ENCODE measurements at regions not wholly inside any gene's neighbourhood (a gene's known extent, or its start where the extent isn't known, plus 50 kb on each side); places are given as distances from the start of the nearest gene placed in this dataset.

DNA sequence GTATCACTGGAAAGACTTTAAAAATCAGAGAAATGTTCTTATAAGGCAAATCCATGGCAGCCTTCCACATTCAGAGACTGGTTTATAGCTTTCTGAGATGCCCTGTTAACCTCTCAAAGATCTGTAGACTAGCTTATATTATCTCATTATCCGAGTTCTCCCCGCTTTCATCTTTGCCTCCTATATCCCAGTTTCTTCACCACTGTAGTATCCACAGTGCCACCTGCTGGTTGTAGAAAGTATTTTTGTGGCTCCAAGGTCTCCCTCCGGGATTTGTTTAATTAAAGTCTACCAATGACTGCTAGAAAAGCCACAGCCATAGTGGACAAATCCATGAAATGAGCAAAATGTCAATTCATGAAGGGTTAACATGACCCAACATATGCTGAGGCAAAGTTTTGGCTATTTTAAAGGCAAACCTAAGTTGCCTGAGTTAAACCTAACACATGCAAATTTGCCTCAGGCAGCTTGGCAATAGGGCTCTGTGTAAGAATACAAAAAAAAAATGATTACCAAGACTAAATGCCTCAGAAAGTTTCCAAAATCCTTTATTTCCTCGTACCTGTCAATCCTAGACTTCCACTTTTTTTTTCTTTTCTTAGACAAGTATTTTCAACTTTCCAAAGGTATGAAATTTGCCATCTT, 218.8 kb upstream of the BMP4 start:
- peak; percentile 23 for DNase-seq

DNA sequence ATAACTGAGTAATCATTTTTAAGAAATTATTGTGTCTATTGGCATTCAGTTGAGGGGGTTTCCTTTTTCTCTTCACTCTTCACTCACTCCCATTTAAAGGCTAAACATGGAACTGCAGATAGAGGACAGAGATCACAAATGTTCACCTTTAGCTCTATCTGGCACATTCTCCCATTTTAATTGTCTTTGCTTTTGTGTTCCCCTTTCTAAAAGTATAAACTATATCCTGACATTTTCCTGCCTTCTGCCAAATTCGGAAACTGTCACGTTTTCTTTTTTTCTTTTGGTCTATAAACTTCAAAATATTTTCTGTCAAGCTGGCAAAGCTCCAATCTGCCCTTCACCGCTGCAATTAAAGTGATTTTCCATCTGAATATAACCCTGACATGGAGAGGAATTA, 219.8 kb upstream of the CDKN3 start:
- DNase-seq, result no peak

DNA sequence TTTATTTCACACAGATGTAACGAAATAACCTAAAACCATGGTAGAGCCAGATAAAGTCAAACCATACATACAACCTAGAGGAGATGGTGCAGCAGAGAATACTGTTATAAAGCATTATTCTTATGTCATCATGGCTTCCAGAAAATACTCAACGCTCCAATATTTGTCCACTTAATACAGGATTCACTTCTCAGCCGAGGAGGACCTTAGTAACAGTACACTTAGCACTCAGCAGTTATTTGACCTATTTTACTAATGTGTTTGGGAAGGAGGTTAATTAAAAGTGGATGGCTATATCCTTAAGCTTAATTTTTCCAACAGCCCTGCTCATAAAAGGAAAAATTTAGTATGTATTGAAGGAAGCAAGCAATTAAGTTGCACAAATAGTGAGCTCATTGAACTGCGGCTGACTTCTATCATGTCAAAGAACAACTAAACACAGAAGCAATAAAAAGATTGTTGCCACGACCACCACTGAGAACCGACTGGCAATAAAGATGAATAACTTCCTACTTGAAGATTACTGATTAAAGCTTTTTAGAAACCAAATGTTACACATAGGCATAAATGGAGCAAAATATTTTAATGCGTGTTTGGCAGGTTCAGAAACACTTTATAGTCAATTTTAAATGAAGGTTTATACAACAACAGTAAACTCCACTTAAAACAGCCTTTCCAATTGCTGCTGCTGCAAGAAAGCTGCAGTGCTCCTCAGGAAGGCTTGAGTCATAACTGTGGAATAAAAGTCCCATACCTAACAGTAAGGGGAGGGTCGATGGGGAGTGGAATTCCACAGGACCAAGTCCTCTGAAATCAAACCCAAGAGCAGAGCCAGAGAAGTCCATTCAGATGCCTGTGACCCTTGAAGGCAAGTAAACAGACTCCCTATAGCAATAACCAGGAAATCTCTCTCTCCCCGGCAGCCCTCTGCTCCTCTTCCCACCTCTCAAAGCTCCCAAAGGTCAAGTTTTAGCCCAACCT, 218.9 kb upstream of the CDKN3 start:
- DNase-seq, result no peak

DNA sequence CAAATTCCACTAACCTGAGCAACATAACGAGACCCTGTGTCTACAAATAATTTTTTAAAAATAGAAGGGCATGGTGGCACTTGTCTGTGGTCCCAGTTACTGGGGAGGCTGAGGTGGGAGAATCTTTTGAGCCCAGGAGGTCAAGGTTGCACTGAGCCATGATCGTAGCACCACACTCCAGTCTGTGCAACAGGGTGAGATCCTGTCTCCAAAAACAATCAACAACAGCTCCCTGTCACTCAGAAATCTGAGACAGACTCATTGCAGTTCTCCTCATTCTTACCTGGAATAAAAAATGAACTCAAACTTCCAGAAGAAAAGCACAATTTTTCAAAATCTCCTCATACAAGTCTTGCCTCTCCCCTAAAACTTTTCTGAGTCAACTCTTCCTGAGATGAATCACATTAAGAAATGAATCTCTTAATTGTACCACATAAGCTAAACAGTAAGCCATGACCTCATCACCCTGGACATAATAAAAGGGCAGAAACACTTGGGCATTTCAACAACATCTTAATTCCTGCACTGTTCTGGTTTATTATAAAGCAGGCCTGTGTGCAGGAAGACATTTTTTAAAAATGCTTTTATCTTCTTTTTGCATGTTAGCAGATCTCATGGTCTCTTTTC, 214.3 kb upstream of the CDKN3 start:
- no peak for DNase-seq

DNA sequence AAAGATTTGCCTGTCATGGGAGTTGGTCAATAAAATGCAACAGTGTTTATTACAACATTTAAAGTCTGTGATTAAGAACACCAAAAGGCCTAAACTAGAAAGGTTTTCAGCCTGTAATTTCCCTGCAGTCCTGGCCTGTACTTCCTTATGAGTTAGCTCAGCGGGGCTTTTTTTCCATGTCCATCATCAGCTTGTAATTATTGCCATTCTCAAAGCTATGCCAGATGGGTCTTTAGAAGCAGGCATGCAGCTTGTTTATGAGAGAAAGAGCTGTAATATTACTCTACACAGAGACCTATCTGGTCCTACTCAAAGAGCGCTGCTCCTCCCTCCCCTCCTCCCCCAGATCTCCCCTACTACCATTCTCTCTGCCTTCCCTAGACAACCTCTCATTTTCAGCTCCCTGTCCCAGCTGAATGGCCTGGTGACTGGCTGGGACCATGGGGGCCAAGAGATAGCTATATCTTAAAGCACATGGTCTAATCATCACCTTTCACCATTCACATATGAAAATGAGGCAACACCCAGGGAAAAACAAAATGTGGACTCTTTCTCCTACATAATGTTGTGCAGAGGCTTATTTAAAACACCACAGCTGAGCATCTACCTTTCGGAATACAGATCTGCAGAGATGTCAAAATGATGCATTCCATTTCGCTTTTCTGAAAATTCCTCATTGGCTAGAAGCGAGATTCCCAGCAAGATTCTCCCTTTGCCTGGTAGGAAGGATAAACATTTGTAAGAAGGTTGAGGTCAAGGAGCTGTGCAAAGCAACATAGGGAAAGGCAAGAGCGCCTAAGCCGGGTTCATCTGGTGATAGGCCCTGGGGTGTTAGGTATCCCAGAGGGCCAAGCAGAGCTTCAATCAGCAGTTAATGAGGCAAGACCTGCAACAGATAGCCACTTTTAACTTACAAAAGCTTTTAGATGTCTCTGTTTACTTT, 209.7 kb upstream of the CDKN3 start:
- DNase-seq, result no peak

DNA sequence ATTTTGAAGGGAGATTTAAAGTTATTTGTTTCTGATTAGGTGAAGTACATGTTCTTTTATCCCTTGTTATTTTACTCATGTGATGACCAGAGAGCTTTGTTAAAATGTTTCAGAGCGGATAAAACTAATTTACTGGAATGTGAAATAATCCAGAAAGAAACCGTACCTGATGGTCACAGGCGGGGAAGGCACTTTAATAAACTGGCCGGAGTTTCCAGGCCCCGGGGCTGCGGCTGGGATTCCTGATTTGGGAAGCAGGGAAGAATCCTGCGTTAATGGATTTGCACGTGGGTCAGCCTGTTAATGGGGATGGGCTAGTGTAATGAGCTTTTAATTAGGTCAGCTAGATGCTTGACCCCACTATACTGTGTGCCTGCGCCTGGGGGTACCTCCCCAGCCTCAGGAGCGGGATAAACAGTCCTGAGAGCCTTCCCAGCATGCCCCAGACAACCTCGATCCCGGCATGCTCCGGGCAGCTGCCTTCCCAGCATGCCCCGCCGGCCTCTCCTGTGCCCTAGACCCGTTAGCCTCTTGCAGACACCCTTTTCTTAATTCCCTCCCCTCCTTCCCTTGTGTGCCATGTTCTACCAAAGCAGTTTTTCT, 208.6 kb upstream of the CDKN3 start:
- no peak for DNase-seq

DNA sequence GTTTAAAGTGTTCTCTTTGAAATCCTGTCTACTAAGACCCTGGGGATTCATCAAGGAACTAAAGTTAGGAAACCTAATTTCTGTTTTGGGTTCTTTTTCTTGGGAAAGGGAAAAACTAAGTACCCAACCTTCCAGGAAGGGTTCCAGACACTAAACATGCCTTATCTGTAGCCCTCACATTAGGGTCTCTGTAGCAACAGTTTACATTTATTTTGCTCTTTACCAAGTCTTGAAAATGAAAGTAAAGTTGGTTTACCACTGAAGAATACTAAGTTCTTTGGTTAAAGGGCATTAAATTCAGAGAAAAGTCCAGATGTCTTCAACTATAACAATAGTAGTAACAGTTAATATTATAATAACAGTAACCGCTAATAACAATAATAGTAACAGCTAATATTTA, 207.5 kb upstream of the CDKN3 start:
- no peak for DNase-seq

DNA sequence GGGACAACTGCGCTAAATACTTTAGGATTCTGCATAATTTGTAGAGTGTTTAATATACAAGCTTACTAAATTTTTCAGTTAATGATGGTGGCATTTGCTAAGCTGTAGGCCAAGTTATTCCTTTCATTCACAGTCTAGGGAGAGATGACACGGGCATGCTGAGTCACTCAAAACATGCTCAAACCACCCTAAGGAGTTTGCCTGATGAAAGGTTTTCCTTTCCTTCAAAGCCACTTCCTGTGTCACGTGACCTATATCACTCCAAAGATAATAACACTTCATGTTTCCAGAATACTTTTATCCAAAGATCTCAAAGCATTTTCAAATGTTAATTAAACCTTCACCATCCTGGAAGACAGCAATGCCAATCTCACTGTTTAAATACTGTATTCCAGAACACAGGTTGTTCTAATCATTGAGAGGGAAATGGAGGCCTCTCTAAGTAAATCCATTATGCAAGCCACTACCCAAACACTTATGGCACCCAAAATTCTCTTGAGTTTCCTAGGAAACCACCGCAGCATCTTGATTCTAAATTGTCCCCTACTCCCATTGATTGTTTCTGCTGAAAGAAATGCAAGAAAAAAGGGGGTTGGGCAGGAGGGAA, 207.0 kb upstream of the CDKN3 start:
- no peak for DNase-seq

DNA sequence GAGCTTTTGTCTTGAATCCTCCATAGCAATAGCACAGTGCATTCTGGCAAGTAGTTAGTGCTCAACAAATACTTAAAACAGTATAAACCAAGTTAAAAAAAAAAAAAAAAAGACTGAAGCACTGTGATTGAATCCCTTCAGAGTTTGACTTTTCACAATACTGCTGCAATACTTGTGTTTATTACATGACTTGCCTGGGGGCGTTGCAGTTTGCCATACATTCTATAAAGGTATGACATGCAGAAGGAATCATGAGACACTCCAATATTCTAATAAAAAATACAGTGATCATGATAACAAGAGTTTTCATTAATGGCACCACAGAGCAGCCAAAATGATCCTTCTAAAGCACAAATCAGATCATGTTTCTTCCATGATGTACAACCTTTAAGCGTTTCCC, 205.0 kb upstream of the CDKN3 start:
- no peak for DNase-seq

DNA sequence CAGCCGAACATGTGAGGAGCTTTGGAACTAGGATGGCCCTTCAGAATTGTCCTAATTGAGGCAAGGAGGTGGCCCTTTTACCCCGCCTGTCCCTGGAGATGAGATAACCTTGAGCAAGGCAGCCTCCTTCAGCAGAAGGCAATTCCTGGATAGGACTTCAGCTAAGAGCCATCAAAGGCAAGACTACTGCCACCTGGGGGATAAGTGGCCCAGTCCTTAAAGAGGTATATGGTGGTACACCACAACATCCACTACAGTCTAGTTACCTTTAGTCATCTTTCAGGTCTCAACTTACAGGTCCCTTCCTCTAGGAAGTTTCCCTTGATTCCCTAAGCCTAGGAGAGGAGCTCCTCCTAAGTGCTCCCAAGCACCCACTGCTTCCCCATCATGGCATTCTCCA, 204.2 kb upstream of the CDKN3 start:
- DNase-seq, result no peak

DNA sequence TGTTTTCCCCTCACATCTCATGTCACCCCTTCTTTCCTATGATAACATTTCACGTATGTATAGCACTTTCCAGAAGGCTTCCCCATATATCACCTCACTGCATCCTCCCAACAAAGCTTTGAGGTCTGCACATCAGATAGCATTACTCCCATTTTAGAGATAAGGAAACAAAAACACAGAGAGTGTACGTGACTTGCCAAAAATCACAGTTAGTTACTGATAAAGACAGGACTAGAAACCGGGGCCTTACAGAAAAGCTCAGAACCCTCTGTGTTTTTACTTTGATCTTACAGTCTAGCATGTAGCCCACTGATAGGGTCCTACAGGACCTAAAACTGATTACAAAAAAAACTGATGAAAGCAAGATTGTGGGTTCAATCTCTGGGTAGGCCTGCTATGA, 202.9 kb upstream of the CDKN3 start:
- no peak for DNase-seq

DNA sequence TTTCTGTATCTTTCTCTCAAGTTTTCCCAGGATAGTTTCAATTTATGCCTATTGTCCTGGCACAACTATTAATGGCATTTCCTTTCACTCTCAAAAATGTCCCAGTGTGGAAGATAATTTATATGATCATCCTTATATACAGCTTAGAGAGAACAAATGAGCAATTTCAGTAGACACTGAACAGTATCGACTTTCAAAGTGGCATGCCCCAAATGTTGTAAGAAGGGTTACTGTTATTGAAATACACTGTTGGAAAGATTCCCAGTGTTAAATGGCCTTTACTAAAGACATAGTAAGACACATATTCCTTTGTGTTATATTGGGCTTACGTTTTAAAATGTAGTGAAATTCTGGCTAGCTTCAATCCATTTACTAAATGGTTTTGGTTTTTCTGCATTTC, 202.3 kb upstream of the CDKN3 start:
- DNase-seq, result no peak

DNA sequence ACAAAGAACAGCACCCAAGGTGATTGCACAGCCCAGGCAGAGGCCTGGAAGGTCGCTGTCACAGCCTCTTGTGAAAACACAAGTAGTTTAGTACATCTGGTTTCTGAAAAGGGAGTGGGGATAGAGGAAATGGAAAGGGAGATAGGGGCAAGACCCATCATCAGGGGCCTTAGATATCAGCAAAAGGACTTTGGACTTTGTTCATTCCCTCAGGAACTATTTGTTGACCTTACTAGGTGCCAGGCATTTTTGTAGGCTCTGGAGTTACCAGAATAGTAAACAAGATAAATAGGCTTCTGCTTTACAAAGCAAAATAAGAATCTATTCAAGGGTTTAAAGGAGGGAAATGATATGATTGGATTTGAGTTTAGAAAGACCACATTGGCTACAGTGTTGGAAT, 199.4 kb upstream of the CDKN3 start:
- no peak for DNase-seq

DNA sequence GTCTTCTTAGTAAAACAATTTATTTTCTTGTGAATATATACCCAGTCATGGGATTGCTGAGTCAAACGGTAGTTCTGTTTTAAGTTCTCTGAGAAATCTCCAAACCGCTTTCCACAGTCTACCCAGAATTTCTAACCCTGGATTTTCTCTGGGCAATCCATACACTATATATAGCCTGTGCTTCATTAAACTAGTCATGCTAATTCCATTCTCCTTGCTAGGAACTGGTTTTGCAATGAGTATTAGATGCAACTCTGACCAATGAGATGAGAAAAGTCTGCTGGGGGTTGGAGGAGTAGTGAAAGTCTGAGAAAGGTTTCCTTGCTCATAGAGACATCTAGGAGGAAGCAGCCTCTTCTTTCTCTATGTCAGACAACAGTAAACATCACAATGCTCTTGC, 196.1 kb upstream of the CDKN3 start:
- no peak for DNase-seq

DNA sequence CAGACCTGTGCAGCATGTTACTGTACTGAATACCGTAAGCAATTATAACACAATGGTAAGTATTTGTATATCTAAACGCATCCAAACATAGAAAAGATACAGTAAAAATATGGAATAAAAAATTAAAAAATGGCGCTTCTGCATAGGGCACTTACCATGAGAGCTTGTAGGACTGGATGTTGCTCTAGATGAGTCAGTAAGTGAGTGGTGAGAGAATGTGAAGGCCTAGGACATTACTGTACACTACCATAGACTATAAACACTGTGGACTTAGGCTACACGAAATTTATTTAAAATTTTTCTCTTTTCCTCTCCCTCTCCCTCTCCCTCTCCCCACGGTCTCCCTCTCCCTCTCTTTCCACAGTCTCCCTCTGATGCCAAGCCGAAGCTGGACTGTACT, 194.5 kb upstream of the CDKN3 start:
- no peak for DNase-seq

DNA sequence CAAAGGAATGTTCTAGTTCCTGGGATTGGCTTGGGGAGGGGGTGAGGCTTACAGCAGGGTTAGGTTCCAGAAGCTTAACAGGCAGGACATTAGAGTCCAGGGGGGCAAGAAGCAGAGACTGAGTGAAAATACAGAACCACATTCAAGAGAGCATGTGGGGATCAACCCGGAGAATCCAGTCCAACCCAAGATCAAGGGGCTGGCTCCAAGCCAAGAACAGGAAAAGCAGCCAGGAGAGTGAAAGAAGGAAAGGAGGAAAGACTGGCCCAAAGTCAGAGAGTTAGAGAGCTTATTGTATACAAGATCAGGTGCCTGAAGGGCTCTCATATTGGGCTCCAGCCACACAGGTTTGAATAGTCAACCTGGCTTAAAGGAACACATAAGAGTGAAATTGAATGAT, 190.3 kb upstream of the CDKN3 start:
- DNase-seq, result no peak

DNA sequence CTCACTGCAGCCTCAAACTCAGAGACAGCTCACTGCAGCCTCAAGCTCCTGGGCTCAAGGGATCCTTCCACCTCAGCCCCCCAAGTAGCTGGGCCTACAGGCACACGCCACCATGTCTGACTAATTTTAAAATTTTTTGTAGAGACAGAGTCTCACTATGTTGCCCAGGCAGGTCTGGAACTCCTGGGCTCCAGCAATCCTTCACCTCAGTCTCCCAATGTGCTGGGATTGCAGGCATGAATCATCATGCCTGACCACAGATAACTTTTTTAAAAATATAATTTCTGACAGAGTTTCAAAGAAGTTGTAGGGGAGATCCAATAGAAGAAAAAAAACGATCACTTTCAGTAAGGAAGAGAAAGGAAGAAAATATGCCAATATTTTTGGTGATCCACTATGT, 189.7 kb upstream of the CDKN3 start:
- DNase-seq, result no peak

DNA sequence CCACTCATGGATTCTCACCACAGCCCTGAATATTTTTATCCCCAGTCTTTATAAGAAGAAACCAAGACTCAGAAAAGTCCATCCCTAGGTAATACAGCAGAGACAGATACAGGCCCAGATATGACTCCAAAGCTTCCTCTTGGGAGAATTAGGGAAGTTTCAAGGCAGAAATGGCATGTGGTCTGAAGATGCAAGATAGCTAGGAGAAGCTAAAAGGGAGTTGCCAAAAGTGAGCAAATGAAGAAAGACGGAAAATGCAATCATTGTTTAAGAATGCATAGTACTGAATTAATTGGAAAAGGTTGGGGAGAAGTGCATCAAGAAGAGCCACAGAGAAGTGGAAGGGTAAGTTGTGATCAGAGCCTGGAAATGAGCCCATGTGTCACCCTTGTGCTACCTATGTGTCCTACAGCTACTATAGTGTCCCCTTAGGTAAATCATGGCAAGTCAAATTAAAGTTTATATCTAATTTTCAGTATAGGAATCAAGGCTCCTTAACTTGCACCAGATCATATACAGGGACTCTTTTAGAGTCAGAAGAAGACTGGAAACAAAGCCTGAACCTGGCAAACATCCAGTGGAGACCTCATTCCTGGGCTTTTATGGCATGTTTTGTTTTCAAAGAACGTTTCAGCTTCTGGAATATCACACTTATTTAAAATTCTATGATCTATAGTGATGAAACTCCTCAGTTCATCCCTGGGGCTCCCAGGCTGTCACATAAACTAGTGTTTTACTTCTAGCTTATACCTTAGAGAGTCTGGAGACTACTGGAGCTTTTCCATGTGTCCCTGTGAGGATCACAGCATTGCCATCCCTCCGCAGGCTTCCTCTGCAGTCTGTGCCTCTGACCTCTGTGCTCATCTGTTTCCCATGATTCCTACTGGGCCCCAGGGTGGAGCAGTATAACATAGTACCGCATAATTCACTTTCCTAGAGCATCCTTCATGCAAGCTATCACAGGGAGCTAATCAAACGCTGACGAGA, 189.0 kb upstream of the CDKN3 start:
- no peak for DNase-seq

DNA sequence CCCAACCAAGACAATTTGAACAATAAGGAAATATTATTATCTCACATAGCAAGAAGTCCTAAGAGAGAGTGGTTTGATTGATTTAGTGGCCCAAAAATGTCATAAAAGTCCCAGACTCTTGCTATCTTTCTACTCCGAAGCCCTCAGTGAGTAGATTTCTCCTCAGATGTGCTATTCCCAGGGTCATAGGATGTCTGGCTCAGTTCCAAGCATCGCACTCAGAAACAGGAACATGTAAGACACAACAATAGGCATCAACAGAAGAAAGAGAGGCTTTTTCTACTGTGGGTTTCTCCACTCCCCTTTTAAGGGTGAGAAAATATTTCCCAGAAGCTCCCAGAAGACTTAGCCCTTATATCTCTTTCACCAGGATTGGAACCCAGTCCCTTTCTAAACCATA, 188.1 kb upstream of the CDKN3 start:
- no peak for DNase-seq

DNA sequence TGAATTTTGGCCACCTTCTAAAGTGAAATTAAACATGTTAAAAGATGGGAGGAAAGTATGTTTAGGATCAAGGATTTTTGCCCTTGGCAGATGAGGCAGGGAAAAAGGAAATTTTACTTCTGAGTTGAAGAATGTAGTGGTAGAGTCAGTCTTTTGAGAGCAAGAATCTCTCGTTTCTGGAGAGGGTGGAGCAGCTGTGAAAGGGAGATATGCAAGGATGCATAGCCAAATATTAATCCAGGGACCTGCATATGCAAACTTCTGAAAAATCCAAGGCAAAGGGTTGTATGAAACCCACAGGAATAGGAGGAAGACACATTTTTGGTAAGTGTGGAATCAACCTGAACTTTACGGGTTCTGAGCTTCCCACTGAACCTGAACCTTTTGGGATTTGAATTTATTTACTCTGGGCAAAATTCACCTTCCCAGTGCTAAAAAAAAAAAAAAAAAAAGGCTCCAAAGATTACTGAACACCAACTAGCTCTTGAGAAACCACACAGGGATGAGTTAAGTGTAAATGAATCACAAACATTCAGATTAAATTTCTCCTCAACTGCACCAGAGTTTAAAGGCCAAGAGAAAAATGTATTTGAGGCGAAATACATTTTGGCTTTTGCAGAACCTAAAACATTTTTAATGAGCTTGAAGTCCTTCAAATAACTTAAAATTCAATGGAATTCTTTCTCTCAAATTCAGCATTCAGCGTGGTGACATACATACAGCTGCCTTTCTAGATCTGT, 187.1 kb upstream of the CDKN3 start:
- DNase-seq, result no peak
